Upper lobe of left lung (tissue), 6 donors: ENCODE measurements at regions not wholly inside any gene's neighbourhood (a gene's known extent, or its start where the extent isn't known, plus 50 kb on each side); places are given as distances from the start of the nearest gene placed in this dataset.
A peak's percentile ranks its signal among the peaks of the same experiment; 100 is the strongest.

Experiments used
- ATAC-seq, 2 donors: fragments of 200-7000 bp; cut with Tn5 transposase; one replicate each; pipeline ENCODE4 v1.9.1; 2022; ENCODE audit warnings: mild to moderate bottlenecking in 2 of 2, moderate library complexity in 2 of 2; ENCODE audit not compliant: low FRiP score in 2 of 2
- DNase-seq, 2 donors: peaks; one replicate each; pipeline ENCODE4 v3.0.0-alpha.2; 2019 to 2020
- H3K27ac ChIP-seq, 4 donors: fragments of 200-600 bp; sonication (generic); one replicate each; pipeline ENCODE4 v1.5.1; 2016 to 2019
- H3K27me3 ChIP-seq, 4 donors: fragments of 200-600 bp; sonication (generic); one replicate each; pipeline ENCODE4 v1.5.1; 2017 to 2019
- H3K36me3 ChIP-seq, 4 donors: fragments of 200-600 bp; sonication (generic); one replicate each; pipeline ENCODE4 v1.5.1; 2016 to 2019
- H3K4me1 ChIP-seq, 4 donors: fragments of 200-600 bp; sonication (generic); one replicate each; pipeline ENCODE4 v1.5.1; 2018 to 2019
- H3K4me3 ChIP-seq, 4 donors: fragments of 200-600 bp; sonication (generic); one replicate each; pipeline ENCODE4 v1.5.1; 2017 to 2019; ENCODE audit warnings: mild to moderate bottlenecking in 2 of 4, moderate library complexity in 1 of 4
- H3K9me3 ChIP-seq, 4 donors: fragments of 200-600 bp; sonication (generic); one replicate each; pipeline ENCODE4 v1.5.1; 2018 to 2019
- EP300 ChIP-seq, 4 donors: sonication (generic); formaldehyde crosslinking; IDR thresholded peaks; one replicate each; pipeline ENCODE4 v1.5.1; 2017; ENCODE audit warnings: antibody characterized with exemption in 4 of 4, control low read depth in 2 of 4
- POLR2A ChIP-seq, 4 donors: fragments of 450-650 bp; IDR thresholded peaks; one replicate each; pipeline ENCODE4 v1.5.1; 2016 to 2017; ENCODE audit warnings: antibody characterized with exemption in 4 of 4, mild to moderate bottlenecking in 2 of 4
- POLR2AphosphoS5 ChIP-seq, 2 donors: sonication (generic); formaldehyde crosslinking; IDR thresholded peaks; one replicate each; pipeline ENCODE4 v1.5.1; 2017; ENCODE audit warnings: antibody characterized with exemption in 2 of 2
- WGBS, 2 donors: methylation state at CpG; one replicate each; pipeline ENCODE4 v1.1.5; 2017 to 2018; 5-methylcytosine and 5-hydroxymethylcytosine counted together
- TF ChIP-seq, protein P1 (sequence below), 6 experiments: fragments of 450-650 bp in 4 of 6; fragments of 200-600 bp in 2 of 6; sonication (generic) in 2 of 6; IDR thresholded peaks; one replicate each; pipeline ENCODE4 v1.5.1; 2016 to 2019; ENCODE audit warnings: antibody characterized with exemption in 6 of 6
- donor health status: DM: no; HTN: no; CAD: no; lungs with moderate emphysema.
- donor health status: DM: no; HTN: yes; CAD: no; lungs with severe emphysema.

DNA sequence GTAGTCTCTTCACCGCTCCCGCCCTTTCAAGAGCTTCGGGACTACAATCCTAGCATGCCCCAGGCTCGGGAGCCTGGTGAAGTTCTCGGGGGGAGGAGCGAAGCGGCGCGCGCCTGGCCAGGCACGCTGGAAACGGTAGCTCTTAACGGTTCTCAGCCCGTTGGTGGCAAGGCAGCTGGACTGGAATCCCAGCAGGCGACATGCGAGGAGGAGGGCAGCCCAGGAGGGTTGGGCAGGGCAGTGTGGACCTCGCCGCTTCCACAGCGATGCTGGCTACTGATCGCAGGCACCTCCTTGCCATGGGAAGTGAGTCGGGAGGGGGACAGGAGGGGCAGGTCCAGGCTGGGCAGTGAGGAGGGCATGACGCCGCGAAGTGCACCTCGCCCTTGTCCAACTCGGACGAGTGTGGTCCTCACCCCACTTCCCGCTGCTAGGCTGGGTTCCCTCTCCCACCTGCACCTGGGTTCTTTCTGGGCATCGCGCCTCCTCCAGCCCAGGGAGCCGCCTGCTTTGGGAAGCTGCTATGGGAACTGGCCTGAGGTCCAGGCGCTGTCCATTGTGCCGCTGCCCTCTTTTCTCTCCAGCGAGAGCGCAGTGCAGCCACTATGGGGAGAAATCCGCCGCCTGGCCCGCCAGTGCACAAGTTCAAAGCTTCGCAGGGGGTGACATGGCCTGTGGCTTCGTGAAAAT, 367.8 kb upstream of the NUPR2 start:
- Histone ChIP-seq H3K36me3 (no peaks in the 10 kb centered on the region), H3K27ac (no peak overlapping the region), H3K9me3 (peaks cover 0 to 79% (median 44%) of the 10 kb centered on the region in 4 donors), H3K4me1 (no peaks in the 10 kb centered on the region), H3K4me3 (no peak overlapping the region), H3K27me3 (no peaks in the 10 kb centered on the region)
- WGBS, 2 donors: 62 to 64% methylated on average over 33 to 38 of the region's 40 CpGs
- DNase-seq: peak in 1 of 2 donors; percentile 59
- ATAC-seq: no peak
- TF ChIP-seq, protein P1, sequence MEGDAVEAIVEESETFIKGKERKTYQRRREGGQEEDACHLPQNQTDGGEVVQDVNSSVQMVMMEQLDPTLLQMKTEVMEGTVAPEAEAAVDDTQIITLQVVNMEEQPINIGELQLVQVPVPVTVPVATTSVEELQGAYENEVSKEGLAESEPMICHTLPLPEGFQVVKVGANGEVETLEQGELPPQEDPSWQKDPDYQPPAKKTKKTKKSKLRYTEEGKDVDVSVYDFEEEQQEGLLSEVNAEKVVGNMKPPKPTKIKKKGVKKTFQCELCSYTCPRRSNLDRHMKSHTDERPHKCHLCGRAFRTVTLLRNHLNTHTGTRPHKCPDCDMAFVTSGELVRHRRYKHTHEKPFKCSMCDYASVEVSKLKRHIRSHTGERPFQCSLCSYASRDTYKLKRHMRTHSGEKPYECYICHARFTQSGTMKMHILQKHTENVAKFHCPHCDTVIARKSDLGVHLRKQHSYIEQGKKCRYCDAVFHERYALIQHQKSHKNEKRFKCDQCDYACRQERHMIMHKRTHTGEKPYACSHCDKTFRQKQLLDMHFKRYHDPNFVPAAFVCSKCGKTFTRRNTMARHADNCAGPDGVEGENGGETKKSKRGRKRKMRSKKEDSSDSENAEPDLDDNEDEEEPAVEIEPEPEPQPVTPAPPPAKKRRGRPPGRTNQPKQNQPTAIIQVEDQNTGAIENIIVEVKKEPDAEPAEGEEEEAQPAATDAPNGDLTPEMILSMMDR (IDR thresholded peaks at IDR 0.05): no peak
- TF ChIP-seq POLR2AphosphoS5 (IDR thresholded peaks at IDR 0.05) (no peak), POLR2A (IDR thresholded peaks at IDR 0.05) (no peak), EP300 (IDR thresholded peaks at IDR 0.05) (no peak)

DNA sequence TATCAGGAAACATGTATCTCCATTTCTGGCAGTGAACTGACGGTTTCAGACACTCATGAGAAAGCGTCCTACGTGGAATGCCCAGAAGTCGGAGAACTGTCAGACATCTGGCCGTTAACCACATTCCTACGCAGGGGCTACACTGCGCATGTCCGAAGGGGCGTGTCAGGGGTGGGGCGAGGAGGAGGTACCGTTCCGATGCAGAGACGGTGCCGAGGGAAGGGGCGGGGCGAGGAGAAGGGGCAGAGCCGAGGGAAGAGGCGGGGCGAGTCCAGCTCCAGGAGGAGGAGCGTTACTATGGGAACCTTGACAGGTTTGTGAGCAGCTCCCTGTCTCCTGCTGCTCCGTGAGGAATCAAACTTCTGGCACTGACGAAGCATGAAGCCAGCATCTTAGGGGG, 366.9 kb upstream of the NUPR2 start:
- ATAC-seq (no peak), DNase-seq (peak in 1 of 2 donors; percentile 25)
- TF ChIP-seq POLR2AphosphoS5 (IDR thresholded peaks at IDR 0.05): no peak
- TF ChIP-seq, protein P1 (IDR thresholded peaks at IDR 0.05): no peak
- no peak for TF ChIP-seq POLR2A (IDR thresholded peaks at IDR 0.05)
- no peak for TF ChIP-seq EP300 (IDR thresholded peaks at IDR 0.05)
- H3K36me3 ChIP-seq: no peaks in the 10 kb centered on the region
- WGBS, 2 donors: 63 to 64% methylated on average over 19 to 20 of the region's 22 CpGs
- peaks cover 0 to 80% (median 50%) of the 10 kb centered on the region in 4 donors for H3K9me3 ChIP-seq
- no peak overlapping the region for H3K4me3 ChIP-seq
- no peaks in the 10 kb centered on the region for H3K4me1 ChIP-seq
- no peaks in the 10 kb centered on the region for H3K27me3 ChIP-seq
- H3K27ac ChIP-seq: no peak overlapping the region

DNA sequence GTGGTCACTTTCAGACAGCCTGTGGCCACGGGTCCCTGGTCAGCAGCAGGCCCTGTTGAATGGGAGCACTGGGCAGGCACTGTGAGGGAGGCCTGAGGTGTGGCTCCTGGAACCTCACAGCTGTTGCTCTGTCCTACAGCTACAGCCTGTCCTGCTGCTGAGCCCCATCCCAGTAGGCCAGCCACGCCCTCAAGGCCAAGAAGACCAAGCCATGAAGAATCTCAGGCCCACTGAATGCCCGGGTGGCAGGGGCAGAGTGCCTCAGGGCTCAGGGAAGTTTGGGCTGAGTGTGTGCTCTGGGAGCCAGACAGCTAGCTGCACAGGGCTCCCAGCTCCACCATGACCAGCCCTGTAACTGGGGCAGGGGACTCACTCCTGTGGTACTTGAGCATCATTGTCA, 363.5 kb upstream of the NUPR2 start:
- Histone ChIP-seq H3K4me3 (no peak overlapping the region), H3K27ac (no peak overlapping the region), H3K27me3 (no peaks in the 10 kb centered on the region), H3K9me3 (peaks cover 0 to 94% (median 69%) of the 10 kb centered on the region in 4 donors), H3K36me3 (no peaks in the 10 kb centered on the region), H3K4me1 (no peaks in the 10 kb centered on the region)
- TF ChIP-seq, protein P1 (IDR thresholded peaks at IDR 0.05): no peak
- TF ChIP-seq POLR2AphosphoS5 (IDR thresholded peaks at IDR 0.05) (no peak), POLR2A (IDR thresholded peaks at IDR 0.05) (no peak), EP300 (IDR thresholded peaks at IDR 0.05) (no peak)
- DNase-seq: peak in 1 of 2 donors; percentile 11
- no peak for ATAC-seq
- 41% methylated on average over 3 of the region's 3 CpGs; no CpG with 5 or more reads in 1 of the 2 donors for WGBS, 2 donors

DNA sequence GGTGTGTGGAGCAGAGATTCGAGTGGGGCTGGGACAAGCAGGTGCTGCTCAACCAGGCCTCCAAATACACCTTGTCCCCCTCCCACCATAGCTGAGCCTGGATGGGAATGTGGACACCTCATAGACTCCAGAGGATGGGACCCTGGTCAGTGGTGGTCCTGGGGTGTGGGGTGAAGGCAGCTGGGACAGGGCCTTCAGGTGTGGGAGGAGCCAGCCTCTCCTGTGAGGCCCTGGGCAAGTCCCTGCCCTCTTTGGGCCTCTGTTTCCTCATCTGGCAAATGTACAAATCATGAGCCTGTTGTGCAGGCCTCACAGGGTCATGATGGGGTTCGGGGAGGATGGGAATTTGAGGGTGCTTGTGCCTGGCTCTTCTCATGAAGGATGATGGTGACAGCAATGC, 362.9 kb upstream of the NUPR2 start:
- Histone ChIP-seq H3K27ac (no peak overlapping the region), H3K36me3 (no peaks in the 10 kb centered on the region), H3K27me3 (no peaks in the 10 kb centered on the region), H3K4me3 (no peak overlapping the region), H3K9me3 (peaks cover 0 to 94% (median 69%) of the 10 kb centered on the region in 4 donors), H3K4me1 (no peaks in the 10 kb centered on the region)
- DNase-seq (no peak), ATAC-seq (no peak)
- WGBS, 2 donors: 56 to 65% methylated on average over 2 of the region's 2 CpGs
- TF ChIP-seq EP300 (IDR thresholded peaks at IDR 0.05): no peak
- TF ChIP-seq, protein P1 (IDR thresholded peaks at IDR 0.05): no peak
- TF ChIP-seq POLR2AphosphoS5 (IDR thresholded peaks at IDR 0.05): no peak
- no peak for TF ChIP-seq POLR2A (IDR thresholded peaks at IDR 0.05)

DNA sequence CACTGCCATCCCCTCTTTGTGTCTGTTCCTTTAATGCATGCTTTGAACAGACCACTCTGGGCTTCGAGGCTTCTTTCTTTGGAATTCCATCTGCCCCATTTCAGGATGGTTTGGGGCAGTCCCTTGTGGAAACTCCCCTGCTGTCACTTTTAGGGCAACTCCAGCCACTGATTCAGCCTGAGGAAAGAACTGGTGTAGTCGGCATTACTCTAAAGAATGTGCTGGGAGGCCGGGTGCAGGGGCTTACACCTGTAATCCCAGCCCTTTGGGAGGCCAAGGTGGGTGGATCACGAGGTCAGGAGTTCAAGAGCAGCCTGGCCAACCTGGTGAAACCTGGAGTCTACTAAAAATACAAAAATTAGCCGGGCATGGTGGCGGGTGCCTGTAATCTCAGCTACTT, 358.1 kb upstream of the NUPR2 start:
- Histone ChIP-seq H3K4me3 (no peak overlapping the region), H3K36me3 (no peaks in the 10 kb centered on the region), H3K27me3 (no peaks in the 10 kb centered on the region), H3K9me3 (peaks cover 13 to 94% (median 78%) of the 10 kb centered on the region in 4 donors), H3K27ac (no peak overlapping the region), H3K4me1 (no peaks in the 10 kb centered on the region)
- TF ChIP-seq EP300 (IDR thresholded peaks at IDR 0.05): no peak
- DNase-seq: no peak
- no peak for ATAC-seq
- 52 to 54% methylated on average over 6 of the region's 6 CpGs for WGBS, 2 donors
